ENCODE measurements at regions not wholly inside any gene's neighbourhood (a gene's known extent, or its start where the extent isn't known, plus 50 kb on each side); places are given as distances from the start of the nearest gene placed in this dataset.
"Not testable (repeated sequence)": the region's sequence is repeated elsewhere in the genome, so short reads cannot be mapped to it uniquely, and the experiment has no call there.

- no peak for DNase-seq (ENCODE audit: low read depth in 3 of 3)
These were observed 60.1 kb upstream of the FAM171A1 start for GRCh38 chr10:15430969-15431771.

GRCh38 chr10:15428681-15429080 is 57.6 kb upstream of the FAM171A1 start:
- no peak for DNase-seq (ENCODE audit: low read depth in 3 of 3)

DNA sequence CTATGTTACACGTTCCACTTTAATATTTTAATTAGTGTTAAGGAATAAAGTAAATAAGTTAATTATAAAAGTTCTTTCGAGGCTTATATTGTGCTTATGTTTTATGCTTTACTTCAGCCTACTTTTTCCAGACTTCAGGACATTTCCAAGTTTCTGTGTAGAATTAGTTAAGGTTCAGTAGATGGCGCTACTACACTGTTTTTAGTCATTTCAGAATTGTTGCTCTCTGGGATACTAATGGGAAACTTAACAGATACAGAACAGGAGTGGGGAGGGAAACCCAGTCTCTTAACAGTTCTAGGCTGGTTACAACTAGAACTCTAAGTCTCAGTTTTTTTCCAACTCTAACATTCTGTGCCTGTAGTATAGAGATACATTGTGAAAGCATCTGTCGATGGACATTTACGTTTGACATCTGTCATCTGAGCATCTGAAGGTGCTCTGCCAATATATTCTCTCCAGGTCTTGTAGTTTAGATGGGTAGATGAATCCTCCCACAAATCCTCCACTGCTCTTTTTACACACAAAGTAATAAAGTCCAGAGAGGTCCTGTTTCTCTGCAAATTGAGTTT is 56.8 kb upstream of the FAM171A1 start:
- DNase-seq (ENCODE audit: low read depth in 3 of 3) = no peak

- no peak for DNase-seq (ENCODE audit: low read depth in 3 of 3)
These were observed 55.5 kb upstream of the FAM171A1 start for GRCh38 chr10:15426558-15426957.

GRCh38 chr10:15426115-15426514 is 55.0 kb upstream of the FAM171A1 start:
- DNase-seq (ENCODE audit: low read depth in 3 of 3) = no peak

DNA sequence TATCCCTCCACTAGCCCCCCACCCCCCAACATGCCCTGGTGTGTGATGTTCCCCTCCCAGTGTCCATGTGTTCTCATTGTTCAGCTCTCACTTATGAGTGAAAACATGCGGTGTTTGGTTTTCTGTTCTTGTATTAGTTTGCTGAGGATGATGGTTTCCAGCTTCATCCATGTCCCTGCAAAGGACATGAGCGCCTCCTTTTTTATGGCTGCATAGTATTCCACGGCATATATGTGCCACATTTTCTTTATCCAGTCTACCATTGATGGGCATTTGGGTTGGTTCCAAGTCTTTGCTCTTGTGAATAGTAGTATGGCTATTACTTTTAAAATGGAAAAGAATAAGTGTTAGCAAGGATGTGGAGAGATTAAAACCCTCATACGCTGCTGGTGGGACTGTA is 50.8 kb upstream of the FAM171A1 start:
- not testable (repeated sequence) for DNase-seq (ENCODE audit: low read depth in 3 of 3)
